HepG2 (cell line): ENCODE measurements at regions not wholly inside any gene's neighbourhood (a gene's known extent, or its start where the extent isn't known, plus 50 kb on each side); places are given as distances from the start of the nearest gene placed in this dataset.

Experiments
- ATAC-seq: fragments of 200-7000 bp; cut with Tn5 transposase; 3 replicates; pipeline ENCODE4 v1.9.1; 2020; ENCODE audit warnings: mild to moderate bottlenecking, moderate library complexity
- BruUV-seq: library from RNA; stranded (reverse); fragments of 400-500 nt; replicated peaks from 2 replicates; lab custom pipeline; 2021; lab: Mats Ljungman, UMichigan
- CTCF ChIA-PET: fragments of 300-600 bp; formaldehyde crosslinking; extraction: SDS; loops from one replicate; lab custom pipeline; 2021; ENCODE audit warnings: low total read pairs, inconsistent platforms, low intra/inter-chr PET ratio; lab: Yijun Ruan, JAX
- POLR2A ChIA-PET: fragments of 350-600 bp; sonication (Branson Sonifier 250); formaldehyde crosslinking; loops from one replicate; lab custom pipeline; 2020; ENCODE audit warnings: antibody characterized with exemption, inconsistent platforms; lab: Yijun Ruan, JAX
- DNase-seq: peaks from one replicate; pipeline ENCODE4 v3.0.0-alpha.2; 2015; ENCODE audit warnings: low spot score
- FAIRE-seq: peaks from 3 replicates; lab custom pipeline; 2011; peaks lifted over from hg19 to GRCh38; lab: Jason Lieb, UNC
- H2AFZ ChIP-seq: one replicate; pipeline ENCODE4 v1.6.1; 2011; ENCODE audit warnings: low read length, inconsistent platforms
- H3K27ac ChIP-seq: fragments of 300-600 bp; 3 replicates; pipeline ENCODE4 v1.8.0; 2011; ENCODE audit warnings: mixed run types, mild to moderate bottlenecking, mixed read lengths, low read length, inconsistent platforms; ENCODE audit not compliant: insufficient read depth; ENCODE audit errors: extremely low read length
- H3K27me3 ChIP-seq, 2 experiments: fragments of 200-600 bp in 1 of 2; 2 replicates in 1 of 2; 3 replicates in 1 of 2; pipeline versions ENCODE4 v1.6.0 to v1.8.0; 2011; ENCODE audit warnings: low read length in 2 of 2, mild to moderate bottlenecking in 2 of 2, moderate library complexity in 2 of 2, inconsistent platforms in 1 of 2; ENCODE audit not compliant: insufficient read depth in 2 of 2, control insufficient read depth in 1 of 2
- H3K36me3 ChIP-seq, 2 experiments: fragments of 200-600 bp in 1 of 2; replicated peaks in 1 of 2; 2 replicates in 1 of 2; 3 replicates in 1 of 2; pipeline versions ENCODE4 v1.5.1 to v1.8.0; 2011; ENCODE audit warnings: low read length in 2 of 2, inconsistent platforms in 1 of 2; ENCODE audit not compliant: insufficient read depth in 2 of 2, control insufficient read depth in 1 of 2
- H3K4me1 ChIP-seq: 2 replicates; pipeline ENCODE4 v1.5.1; 2012; ENCODE audit warnings: low read length, inconsistent platforms; ENCODE audit not compliant: insufficient read depth
- H3K4me2 ChIP-seq: 2 replicates; pipeline ENCODE4 v1.6.0; 2011; ENCODE audit warnings: low read depth, low read length, inconsistent platforms
- H3K4me3 ChIP-seq, 3 experiments: fragments of 200-600 bp in 1 of 3; sonication (generic), shearing (Covaris generic) in 1 of 3; replicated peaks in 1 of 3; 2 replicates each; pipeline ENCODE4 v1.5.1; 2011 to 2016; ENCODE audit warnings: low read length in 3 of 3, inconsistent platforms in 2 of 3, low read depth in 2 of 3, mild to moderate bottlenecking in 2 of 3, control low read depth in 1 of 3, mixed read lengths in 1 of 3; ENCODE audit not compliant: insufficient read depth in 1 of 3
- H3K79me2 ChIP-seq: one replicate; pipeline ENCODE4 v1.6.1; 2011; ENCODE audit warnings: low read length, inconsistent platforms; ENCODE audit not compliant: insufficient read depth
- H3K9ac ChIP-seq: 2 replicates; pipeline ENCODE4 v1.6.0; 2011; ENCODE audit warnings: mild to moderate bottlenecking, low read depth, low read length, inconsistent platforms; ENCODE audit not compliant: insufficient read depth
- H3K9me3 ChIP-seq: 2 replicates; pipeline ENCODE4 v1.5.1; 2012; ENCODE audit warnings: mild to moderate bottlenecking, low read length
- H4K20me1 ChIP-seq: 2 replicates; pipeline ENCODE4 v1.6.0; 2011; ENCODE audit warnings: inconsistent platforms, mild to moderate bottlenecking, low read length, moderate library complexity; ENCODE audit not compliant: insufficient read depth
- AKAP8 ChIP-seq: sonication (generic); formaldehyde crosslinking; IDR thresholded peaks from 2 replicates; pipeline ENCODE4 v1.5.1; 2020; ENCODE audit warnings: mild to moderate bottlenecking, missing genetic modification reagents
- DPF2 ChIP-seq: sonication (generic); formaldehyde crosslinking; IDR thresholded peaks from 2 replicates; pipeline ENCODE4 v1.4.0; 2020; ENCODE audit warnings: mild to moderate bottlenecking, low read depth, missing genetic modification reagents, borderline replicate concordance
- JUND ChIP-seq: sonication (generic); formaldehyde crosslinking; IDR thresholded peaks from 2 replicates; pipeline ENCODE4 v1.8.0; 2022; ENCODE audit warnings: mild to moderate bottlenecking, missing genetic modification reagents
- LBX2 ChIP-seq: sonication (generic); formaldehyde crosslinking; IDR thresholded peaks from 2 replicates; pipeline ENCODE4 v1.5.0; 2020; ENCODE audit warnings: missing genetic modification reagents, mild to moderate bottlenecking, borderline replicate concordance
- ZBTB42 ChIP-seq: sonication (generic); formaldehyde crosslinking; IDR thresholded peaks from 2 replicates; pipeline ENCODE4 v1.5.0; 2020; ENCODE audit warnings: mild to moderate bottlenecking, missing genetic modification reagents
- ZNF264 ChIP-seq: sonication (generic); formaldehyde crosslinking; IDR thresholded peaks from 2 replicates; pipeline ENCODE4 v1.4.0; 2020; ENCODE audit warnings: missing genetic modification reagents
- ZNF333 ChIP-seq: sonication (generic); formaldehyde crosslinking; IDR thresholded peaks from 2 replicates; pipeline ENCODE4 v1.4.0; 2020; ENCODE audit warnings: mild to moderate bottlenecking, missing genetic modification reagents, borderline replicate concordance
- ZNF501 ChIP-seq: sonication (generic); formaldehyde crosslinking; IDR thresholded peaks from 2 replicates; pipeline ENCODE4 v1.5.1; 2020; ENCODE audit warnings: mild to moderate bottlenecking, moderate library complexity, missing genetic modification reagents
- ZNF770 ChIP-seq: sonication (generic); formaldehyde crosslinking; IDR thresholded peaks from 2 replicates; pipeline ENCODE4 v1.5.0; 2020; ENCODE audit warnings: mild to moderate bottlenecking, missing genetic modification reagents
- ZSCAN9 ChIP-seq: IDR thresholded peaks from 2 replicates; pipeline ENCODE4 v1.6.1; 2016; ENCODE audit warnings: borderline replicate concordance
- WGBS: methylation state at CpG from one replicate; pipeline ENCODE4 v1.1.6; 2017; ENCODE audit warnings: low lambda C conversion rate; 5-methylcytosine and 5-hydroxymethylcytosine counted together
- in situ Hi-C: cut with HindIII; loops from 2 replicates; pipeline ENCODE4 v1.10.0; 2017; ENCODE audit warnings: low pct_unique_long_range_greater_than_20kb; ENCODE audit not compliant: extremely low pct_ligation_motif_present
- intact Hi-C: fragments of 100-400 bp; cut with micrococcal nuclease; formaldehyde crosslinking; loops from one replicate; pipeline ENCODE4 v1.10.0; 2022; ENCODE audit not compliant: unreplicated experiment

GRCh38 chr12:19957308-19958125 lies 410.8 kb upstream of the PDE3A start (continued):
- no peak for TF ChIP-seq ZNF770
- TF ChIP-seq ZSCAN9, result no peak

- no peak for FAIRE-seq
- CTCF ChIA-PET, result no interaction called here
Measured at GRCh38 chr12:19958389-19958788, 409.9 kb upstream of the PDE3A start.

More at GRCh38 chr12:19958389-19958788, 409.9 kb upstream of the PDE3A start:
- ATAC-seq, result no peak
- no peaks in the 10 kb centered on the region for H3K27me3 ChIP-seq
- H3K9ac ChIP-seq, result no peak overlapping the region
- 83% methylated on average over 1 of the region's 1 CpG for WGBS
- POLR2A ChIA-PET, result no interaction called here
- H3K4me2 ChIP-seq, result no peak overlapping the region
- H3K4me1 ChIP-seq, result no peaks in the 10 kb centered on the region
- H3K36me3 ChIP-seq, result no peaks in the 10 kb centered on the region
- no peak for TF ChIP-seq AKAP8 (CRISPR knock-in tag)
- TF ChIP-seq ZNF264 (CRISPR knock-in tag), result no peak
- no peak for TF ChIP-seq LBX2 (CRISPR knock-in tag)
- no peak for TF ChIP-seq ZNF333 (CRISPR knock-in tag)
- TF ChIP-seq JUND, result no peak
- TF ChIP-seq DPF2, result no peak
- no peak for TF ChIP-seq ZNF501 (CRISPR knock-in tag)
- TF ChIP-seq ZBTB42, result no peak
- TF ChIP-seq, all 625 proteins: peak for 0
- Histone ChIP-seq H3K9me3 (no peaks in the 10 kb centered on the region), H3K79me2 (no peaks in the 10 kb centered on the region), H3K4me3 (no peak overlapping the region), H4K20me1 (no peaks in the 10 kb centered on the region), H2AFZ (no peak overlapping the region), H3K27ac (no peak overlapping the region)
- intact Hi-C loops (no loop called here), in situ Hi-C loops (no loop called here)
- DNase-seq, result no peak
- BruUV-seq, result no TSS peak
